ENCODE measurements at regions not wholly inside any gene's neighbourhood (a gene's known extent, or its start where the extent isn't known, plus 50 kb on each side); places are given as distances from the start of the nearest gene placed in this dataset.

DNA sequence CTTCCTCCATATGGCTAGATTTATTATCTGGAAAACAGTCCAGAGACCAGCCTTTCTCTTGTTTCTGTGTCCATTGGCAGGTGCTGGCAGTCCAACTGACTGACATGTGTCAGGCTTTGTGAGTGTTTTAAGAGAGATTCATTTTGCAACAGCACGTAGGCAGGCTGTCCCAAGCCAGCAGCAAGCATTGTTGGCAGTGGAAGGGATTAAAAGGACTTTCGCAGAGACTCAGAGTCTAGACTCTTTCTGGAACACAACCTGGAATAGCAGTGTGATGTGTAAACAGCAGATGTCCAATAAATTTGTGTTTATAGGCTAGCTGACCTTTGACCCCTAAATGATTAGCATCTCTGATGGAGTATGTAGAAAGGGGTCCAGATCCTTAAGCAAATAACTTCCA is 222.2 kb upstream of the SERP2 start:
- DNase-seq (ENCODE audit: low read depth), result no peak
- TF ChIP-seq, protein P1, sequence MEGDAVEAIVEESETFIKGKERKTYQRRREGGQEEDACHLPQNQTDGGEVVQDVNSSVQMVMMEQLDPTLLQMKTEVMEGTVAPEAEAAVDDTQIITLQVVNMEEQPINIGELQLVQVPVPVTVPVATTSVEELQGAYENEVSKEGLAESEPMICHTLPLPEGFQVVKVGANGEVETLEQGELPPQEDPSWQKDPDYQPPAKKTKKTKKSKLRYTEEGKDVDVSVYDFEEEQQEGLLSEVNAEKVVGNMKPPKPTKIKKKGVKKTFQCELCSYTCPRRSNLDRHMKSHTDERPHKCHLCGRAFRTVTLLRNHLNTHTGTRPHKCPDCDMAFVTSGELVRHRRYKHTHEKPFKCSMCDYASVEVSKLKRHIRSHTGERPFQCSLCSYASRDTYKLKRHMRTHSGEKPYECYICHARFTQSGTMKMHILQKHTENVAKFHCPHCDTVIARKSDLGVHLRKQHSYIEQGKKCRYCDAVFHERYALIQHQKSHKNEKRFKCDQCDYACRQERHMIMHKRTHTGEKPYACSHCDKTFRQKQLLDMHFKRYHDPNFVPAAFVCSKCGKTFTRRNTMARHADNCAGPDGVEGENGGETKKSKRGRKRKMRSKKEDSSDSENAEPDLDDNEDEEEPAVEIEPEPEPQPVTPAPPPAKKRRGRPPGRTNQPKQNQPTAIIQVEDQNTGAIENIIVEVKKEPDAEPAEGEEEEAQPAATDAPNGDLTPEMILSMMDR (IDR thresholded peaks at IDR 0.05; ENCODE audit: low read length, missing control alignments), result no peak

DNA sequence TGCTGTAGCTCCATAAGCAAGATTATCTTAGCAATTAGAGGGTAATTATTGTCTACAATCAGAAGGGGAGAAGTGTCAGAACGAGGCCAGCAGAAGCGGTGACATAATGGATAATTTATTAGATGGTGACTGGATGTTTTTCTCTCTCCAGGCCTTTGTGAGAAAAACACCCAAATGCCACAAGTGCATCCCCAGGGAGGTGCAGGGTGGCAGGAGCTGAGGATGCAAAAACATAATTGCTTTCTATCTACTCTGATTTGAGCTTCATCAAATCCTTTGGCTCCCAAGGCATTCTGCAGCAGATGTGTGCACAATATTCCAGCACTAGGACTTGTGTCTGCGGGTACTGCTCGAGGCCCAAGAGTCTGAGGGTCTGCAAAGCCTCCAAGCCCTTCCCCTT is 220.1 kb upstream of the SERP2 start:
- TF ChIP-seq, protein P1 (IDR thresholded peaks at IDR 0.05; ENCODE audit: low read length, missing control alignments), result no peak
- H3K4me3 ChIP-seq (replicated peaks; ENCODE audit: low read depth, low read length), result no peak overlapping the region
- DNase-seq (ENCODE audit: low read depth), result no peak

More for the DNA sequence above, 222.2 kb upstream of the SERP2 start:
- H3K4me3 ChIP-seq (replicated peaks; ENCODE audit: low read depth, low read length), result no peak overlapping the region

DNA sequence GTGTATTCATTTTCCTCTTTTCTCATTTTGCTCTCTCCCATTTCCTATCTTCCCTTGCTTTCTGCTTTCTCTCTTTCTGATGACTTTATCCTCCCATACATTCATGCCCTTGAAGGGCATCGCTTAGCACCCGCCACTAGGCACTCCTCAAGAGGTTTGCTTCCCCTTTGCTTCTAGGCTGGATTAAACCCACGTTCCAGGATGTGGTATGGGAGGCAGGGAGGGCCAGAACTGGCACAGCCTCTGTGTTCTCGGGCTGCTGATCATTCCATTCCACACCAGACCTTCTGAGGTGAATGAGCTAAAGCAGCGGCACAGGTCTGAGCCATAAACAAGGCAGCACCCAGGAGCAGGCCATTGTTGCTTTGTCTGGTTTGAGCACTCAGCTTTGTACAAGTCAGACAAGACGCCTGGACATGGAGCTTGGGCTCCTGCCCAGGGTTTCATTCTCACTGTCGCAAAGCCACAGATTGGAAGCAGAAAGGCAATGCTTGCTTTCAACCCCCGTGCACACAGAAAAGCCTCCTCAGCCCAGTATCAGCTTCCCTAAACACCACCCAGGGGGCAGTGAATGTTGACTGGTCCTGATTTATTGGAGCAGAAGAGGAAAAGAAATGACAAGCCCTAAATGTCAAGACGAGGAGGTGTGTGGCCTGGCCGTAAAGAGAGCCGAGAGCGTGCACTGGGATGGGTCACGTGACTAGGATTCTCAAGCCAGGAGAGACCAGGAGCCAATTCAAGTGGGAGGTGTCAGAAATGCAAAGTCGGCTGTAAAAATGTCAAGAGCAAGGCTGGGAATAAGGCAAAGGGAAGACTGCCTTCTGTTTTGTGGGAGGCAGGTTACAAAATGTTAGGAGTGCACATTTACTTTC is 218.0 kb upstream of the SERP2 start:
- no peak overlapping the region for H3K4me3 ChIP-seq (replicated peaks; ENCODE audit: low read depth, low read length)
- TF ChIP-seq, protein P1 (IDR thresholded peaks at IDR 0.05; ENCODE audit: low read length, missing control alignments), result no peak
- peak; percentile 60 for DNase-seq (ENCODE audit: low read depth)

DNA sequence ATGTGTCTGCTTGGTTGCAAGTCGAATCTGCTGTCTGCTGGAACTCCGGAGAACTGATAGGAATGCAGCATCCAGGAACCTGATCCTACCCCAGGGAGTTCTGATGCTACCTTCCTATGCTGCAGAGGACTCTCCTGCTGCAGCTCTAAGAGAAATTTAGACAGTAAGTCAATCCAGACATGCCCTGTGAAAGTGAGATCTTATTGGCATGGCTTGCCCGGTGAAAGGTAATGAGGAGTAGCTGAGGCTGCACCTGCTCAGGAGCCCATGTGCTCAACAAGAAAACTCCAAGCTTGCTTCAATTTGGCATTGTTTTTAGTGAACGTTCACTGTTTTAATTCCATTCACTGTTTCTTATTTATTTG is 217.3 kb upstream of the SERP2 start:
- no peak for DNase-seq (ENCODE audit: low read depth)
- no peak overlapping the region for H3K4me3 ChIP-seq (replicated peaks; ENCODE audit: low read depth, low read length)
- TF ChIP-seq, protein P1 (IDR thresholded peaks at IDR 0.05; ENCODE audit: low read length, missing control alignments), result no peak

DNA sequence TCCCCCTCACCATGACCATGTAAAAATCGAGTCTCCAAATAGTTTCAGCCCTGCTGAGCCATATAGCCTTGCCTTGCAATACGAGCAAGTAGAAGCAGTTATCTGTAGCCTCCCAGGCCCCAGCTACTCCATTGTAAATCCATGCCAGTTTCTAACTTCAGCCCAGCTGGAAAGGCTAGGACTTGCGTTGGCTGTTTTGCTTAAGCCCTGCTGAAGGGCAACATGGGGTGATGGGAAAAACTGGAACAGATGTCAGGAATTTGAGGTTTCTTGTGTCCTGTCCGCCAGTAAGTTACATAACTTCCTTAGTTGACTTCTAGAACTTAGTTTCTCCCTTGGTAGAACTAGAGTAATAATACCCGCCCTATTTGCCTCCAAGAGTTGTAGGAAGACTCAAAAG is 216.0 kb upstream of the SERP2 start:
- TF ChIP-seq, protein P1 (IDR thresholded peaks at IDR 0.05; ENCODE audit: low read length, missing control alignments), result no peak
- no peak for DNase-seq (ENCODE audit: low read depth)
- no peak overlapping the region for H3K4me3 ChIP-seq (replicated peaks; ENCODE audit: low read depth, low read length)

DNA sequence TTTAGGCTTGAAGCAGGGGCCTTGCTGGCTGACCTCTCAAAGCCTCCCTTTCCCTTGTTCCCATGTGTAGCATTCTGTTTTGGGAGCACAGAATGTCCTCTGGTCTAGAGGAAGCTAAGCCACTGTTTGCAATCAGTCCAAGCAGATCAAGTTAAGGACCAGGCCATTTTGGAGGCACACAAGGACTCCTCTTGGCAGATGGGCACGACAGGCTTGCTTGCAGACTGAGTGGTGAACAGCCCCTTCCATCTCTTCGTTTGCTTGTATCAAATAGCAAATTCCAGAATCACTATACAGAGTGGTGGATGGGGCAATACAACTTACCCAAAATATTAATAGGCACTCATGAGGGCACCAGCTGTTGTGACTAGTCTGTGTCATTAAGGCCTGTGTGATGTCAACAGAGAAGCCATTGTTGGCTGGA is 215.5 kb upstream of the SERP2 start:
- H3K4me3 ChIP-seq (replicated peaks; ENCODE audit: low read depth, low read length), result no peak overlapping the region
- TF ChIP-seq, protein P1 (IDR thresholded peaks at IDR 0.05; ENCODE audit: low read length, missing control alignments), result no peak
- DNase-seq (ENCODE audit: low read depth), result no peak
